IPS-20b (cell line): ENCODE measurements at regions not wholly inside any gene's neighbourhood (a gene's known extent, or its start where the extent isn't known, plus 50 kb on each side); places are given as distances from the start of the nearest gene placed in this dataset.

Experiments used
- H3K27ac ChIP-seq: one replicate; pipeline ENCODE4 v1.5.1; 2013; ENCODE audit warnings: low read length
- H3K27me3 ChIP-seq: 2 replicates; pipeline ENCODE4 v1.6.1; 2013; ENCODE audit warnings: mild to moderate bottlenecking, low read length, inconsistent platforms; ENCODE audit not compliant: insufficient read depth
- H3K36me3 ChIP-seq: 2 replicates; pipeline ENCODE4 v1.6.1; 2013; ENCODE audit warnings: low read depth, mild to moderate bottlenecking, inconsistent platforms, low read length, moderate library complexity; ENCODE audit not compliant: insufficient read depth
- H3K4me1 ChIP-seq: 2 replicates; pipeline ENCODE4 v1.6.1; 2013; ENCODE audit warnings: mild to moderate bottlenecking, control low read depth, inconsistent platforms, low read length, moderate library complexity; ENCODE audit not compliant: insufficient read depth
- H3K4me3 ChIP-seq: 2 replicates; pipeline ENCODE4 v1.5.1; 2013; ENCODE audit warnings: mild to moderate bottlenecking, low read length, inconsistent platforms
- H3K9ac ChIP-seq: 2 replicates; pipeline ENCODE4 v1.6.1; 2013; ENCODE audit warnings: low read depth, mild to moderate bottlenecking, inconsistent platforms, low read length, moderate library complexity
- H3K9me3 ChIP-seq: 2 replicates; pipeline ENCODE4 v1.6.1; 2013; ENCODE audit warnings: mild to moderate bottlenecking, low read depth, low read length, inconsistent platforms; ENCODE audit not compliant: insufficient read depth

DNA sequence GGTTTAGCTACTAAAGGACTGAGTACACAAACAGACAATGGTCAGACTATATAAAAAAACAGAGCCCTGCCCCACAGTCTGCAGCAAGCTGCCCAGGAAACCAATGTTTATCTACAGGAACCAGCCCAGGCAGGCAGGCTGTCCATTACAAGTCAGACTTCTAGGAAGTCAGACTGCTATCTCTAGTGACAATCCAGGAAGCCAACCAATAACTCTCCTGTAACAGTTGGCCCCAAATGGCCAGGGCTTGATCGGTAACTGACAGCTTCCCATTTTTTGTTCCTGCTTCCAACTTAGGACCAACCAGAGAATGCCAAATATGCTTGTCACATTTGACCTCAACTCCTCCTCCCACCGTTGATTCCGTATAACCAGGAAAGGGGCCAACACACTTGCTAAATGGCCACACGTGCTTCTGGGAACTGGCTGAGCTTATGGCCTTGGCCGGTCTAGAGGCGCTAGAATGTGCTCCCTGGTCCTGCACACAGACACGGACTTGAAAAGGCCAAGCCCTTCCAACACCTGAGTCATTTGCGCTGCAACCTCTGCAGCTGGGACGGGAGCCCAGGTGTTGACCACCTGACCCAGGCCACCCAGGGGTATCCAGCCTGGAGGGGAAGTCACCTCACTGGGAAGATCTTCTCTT, 79.6 kb upstream of the CDK20 start:
- H3K27ac ChIP-seq = no peak overlapping the region

GRCh38 chr9:88052321-88052965, 78.1 kb upstream of the CDK20 start:
- Histone ChIP-seq H3K36me3 (no peaks in the 10 kb centered on the region), H3K27me3 (no peaks in the 10 kb centered on the region), H3K9me3 (no peaks in the 10 kb centered on the region)

More for the DNA sequence above, 79.6 kb upstream of the CDK20 start:
- no peaks in the 10 kb centered on the region for H3K27me3 ChIP-seq
- H3K4me1 ChIP-seq = peaks cover 4% of the 10 kb centered on the region; the same call in 1 of the 2 replicates
- H3K4me3 ChIP-seq = no peak overlapping the region
- no peak overlapping the region for H3K9ac ChIP-seq
- H3K36me3 ChIP-seq = no peaks in the 10 kb centered on the region
- H3K9me3 ChIP-seq = no peaks in the 10 kb centered on the region

DNA sequence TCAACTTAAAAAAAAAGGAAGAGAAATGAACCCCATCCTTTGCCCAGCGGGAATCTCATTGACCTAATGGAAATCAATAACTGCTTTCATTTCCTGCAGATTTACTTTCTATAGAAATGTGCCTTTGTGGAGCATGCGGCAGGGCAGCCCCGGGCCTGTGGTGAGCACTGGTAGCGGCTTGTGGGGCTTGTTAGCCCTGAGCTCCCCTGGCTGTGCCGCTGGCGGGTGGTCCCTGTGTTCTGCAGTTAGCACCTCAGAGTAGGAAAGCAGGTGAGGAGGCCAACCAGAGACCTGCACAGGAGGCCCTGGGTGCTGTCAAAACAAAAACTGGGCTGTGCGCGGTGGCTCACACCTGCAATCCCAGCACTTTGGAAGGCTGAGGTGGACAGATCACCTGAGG, 76.8 kb upstream of the CDK20 start:
- H3K9me3 ChIP-seq = no peaks in the 10 kb centered on the region
- H3K4me1 ChIP-seq = peaks cover 11% of the 10 kb centered on the region; the same call in 1 of the 2 replicates
- H3K4me3 ChIP-seq = no peak overlapping the region
- no peaks in the 10 kb centered on the region for H3K27me3 ChIP-seq
- no peak overlapping the region for H3K9ac ChIP-seq
- H3K27ac ChIP-seq = no peak overlapping the region
- no peaks in the 10 kb centered on the region for H3K36me3 ChIP-seq

More at GRCh38 chr9:88052321-88052965, 78.1 kb upstream of the CDK20 start:
- no peak overlapping the region for H3K4me3 ChIP-seq
- H3K4me1 ChIP-seq = peaks cover 4% of the 10 kb centered on the region; the same call in 1 of the 2 replicates
- no peak overlapping the region for H3K9ac ChIP-seq
- H3K27ac ChIP-seq = no peak overlapping the region

GRCh38 chr9:88049677-88050307, 75.5 kb upstream of the CDK20 start:
- H3K27ac ChIP-seq = no peak overlapping the region
- no peak overlapping the region for H3K4me3 ChIP-seq
- H3K36me3 ChIP-seq = no peaks in the 10 kb centered on the region
- H3K9me3 ChIP-seq = peaks cover 4% of the 10 kb centered on the region; the same call in 1 of the 2 replicates
- no peaks in the 10 kb centered on the region for H3K27me3 ChIP-seq
- peaks cover 14% of the 10 kb centered on the region; the same call in 1 of the 2 replicates for H3K4me1 ChIP-seq
- no peak overlapping the region for H3K9ac ChIP-seq

DNA sequence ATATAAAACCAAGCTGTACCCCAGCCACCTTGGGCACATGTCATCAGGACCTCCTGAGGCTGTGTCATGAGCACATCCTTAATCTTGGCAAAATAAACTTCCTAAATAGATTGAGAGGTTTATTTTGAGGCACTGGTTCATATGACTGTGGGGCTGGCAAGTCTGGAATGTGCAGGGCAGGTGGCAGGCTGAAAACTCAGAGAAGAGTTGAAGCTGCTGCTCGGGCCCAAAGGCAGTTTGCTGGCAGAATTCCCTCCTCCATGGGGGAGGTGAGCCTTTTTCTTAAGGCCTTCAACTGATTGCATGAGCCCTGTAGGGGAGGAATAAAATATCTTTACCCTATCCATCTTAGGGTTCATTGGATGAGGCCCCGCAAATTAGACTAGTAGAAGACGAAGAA, 72.2 kb upstream of the CDK20 start:
- Histone ChIP-seq H3K4me3 (no peak overlapping the region), H3K9me3 (peaks cover 18% of the 10 kb centered on the region), H3K4me1 (peaks cover 14% of the 10 kb centered on the region; the same call in 1 of the 2 replicates), H3K27me3 (no peaks in the 10 kb centered on the region), H3K36me3 (no peaks in the 10 kb centered on the region; the same call in 1 of the 2 replicates), H3K27ac (no peak overlapping the region), H3K9ac (peak overlapping the region; percentile 31; the same call in 1 of the 2 replicates)

GRCh38 chr9:88045686-88046085, 71.4 kb upstream of the CDK20 start:
- Histone ChIP-seq H3K4me3 (peak overlapping the region; percentile 20; the same call in 1 of the 2 replicates), H3K9me3 (peaks cover 18% of the 10 kb centered on the region), H3K9ac (0 out of 2 replicates have a peak overlapping the region, but pooled peaks have one; percentile 13), H3K36me3 (no peaks in the 10 kb centered on the region; the same call in 1 of the 2 replicates), H3K4me1 (peaks cover 14% of the 10 kb centered on the region; the same call in 1 of the 2 replicates), H3K27me3 (no peaks in the 10 kb centered on the region), H3K27ac (no peak overlapping the region)

DNA sequence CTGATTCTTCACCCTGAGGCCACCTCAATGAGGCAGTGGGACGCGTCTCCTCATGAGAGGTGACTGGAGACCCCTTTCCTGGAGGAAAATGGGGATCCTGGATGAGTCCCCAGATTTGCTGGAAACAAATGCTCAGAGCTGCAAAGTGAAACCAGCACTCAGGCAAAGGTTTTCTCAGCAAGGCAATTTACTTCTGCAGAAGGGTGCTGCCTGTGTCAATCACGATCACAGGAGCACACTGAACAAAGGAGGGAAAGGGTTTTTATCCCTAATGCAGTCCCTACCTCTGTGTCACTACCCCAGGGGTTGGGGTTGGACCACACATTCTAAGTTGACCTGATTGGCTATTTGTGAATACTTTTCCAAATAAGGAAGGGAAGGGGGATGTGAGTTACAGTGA, 69.9 kb upstream of the CDK20 start:
- Histone ChIP-seq H3K36me3 (no peaks in the 10 kb centered on the region; the same call in 1 of the 2 replicates), H3K4me1 (peaks cover 10% of the 10 kb centered on the region; the same call in 1 of the 2 replicates), H3K27me3 (no peaks in the 10 kb centered on the region), H3K9me3 (peaks cover 18% of the 10 kb centered on the region), H3K27ac (no peak overlapping the region), H3K4me3 (peak overlapping the region; percentile 18; the same call in 1 of the 2 replicates), H3K9ac (no peak overlapping the region)

DNA sequence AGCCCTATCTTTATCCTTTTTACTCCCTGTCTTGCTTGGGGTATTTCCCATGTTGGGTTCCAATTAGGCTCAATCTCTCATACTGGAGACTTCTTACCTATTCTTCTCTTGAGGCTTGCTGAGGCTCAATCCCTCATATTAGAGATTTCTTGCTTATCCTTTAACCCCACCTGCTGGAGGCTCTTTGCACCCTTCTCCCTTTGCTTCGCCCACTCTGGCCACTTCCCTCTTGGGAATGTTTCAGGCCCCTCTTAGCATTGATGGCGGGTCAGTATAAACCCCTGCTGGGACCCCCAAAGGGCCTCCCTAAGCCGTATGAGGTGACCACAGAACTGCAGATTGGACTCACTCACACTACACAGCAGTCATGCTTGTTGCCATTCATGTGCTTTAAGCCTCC, 69.3 kb upstream of the CDK20 start:
- Histone ChIP-seq H3K4me3 (no peak overlapping the region), H3K27ac (no peak overlapping the region), H3K4me1 (peaks cover 10% of the 10 kb centered on the region; the same call in 1 of the 2 replicates), H3K36me3 (no peaks in the 10 kb centered on the region; the same call in 1 of the 2 replicates), H3K27me3 (no peaks in the 10 kb centered on the region), H3K9ac (no peak overlapping the region), H3K9me3 (peaks cover 20% of the 10 kb centered on the region)

DNA sequence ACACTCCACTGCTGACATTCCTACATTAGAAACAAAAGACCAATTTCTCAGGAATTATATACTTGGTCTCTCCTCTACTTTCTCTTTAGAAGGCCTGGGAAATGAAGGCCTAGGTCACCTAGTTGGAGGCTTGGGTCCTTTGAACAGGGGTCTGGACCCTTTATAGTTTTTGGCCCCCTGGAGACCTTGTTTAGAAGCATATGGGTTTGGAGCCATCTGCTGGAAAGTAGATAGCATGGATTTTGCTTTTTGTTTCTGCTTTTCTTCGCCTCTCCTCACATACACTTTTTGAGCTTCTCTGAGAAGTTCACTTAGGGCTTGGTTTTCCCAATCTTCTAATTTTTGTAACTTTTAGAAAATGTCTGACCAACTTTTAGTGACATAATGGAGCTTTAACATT, 67.1 kb upstream of the CDK20 start:
- peaks cover 6% of the 10 kb centered on the region; the same call in 1 of the 2 replicates for H3K4me1 ChIP-seq
- no peak overlapping the region for H3K4me3 ChIP-seq
- no peak overlapping the region for H3K9ac ChIP-seq
- H3K27me3 ChIP-seq = no peaks in the 10 kb centered on the region
- no peaks in the 10 kb centered on the region; the same call in 1 of the 2 replicates for H3K36me3 ChIP-seq
- no peak overlapping the region for H3K27ac ChIP-seq
- H3K9me3 ChIP-seq = peaks cover 42% of the 10 kb centered on the region

DNA sequence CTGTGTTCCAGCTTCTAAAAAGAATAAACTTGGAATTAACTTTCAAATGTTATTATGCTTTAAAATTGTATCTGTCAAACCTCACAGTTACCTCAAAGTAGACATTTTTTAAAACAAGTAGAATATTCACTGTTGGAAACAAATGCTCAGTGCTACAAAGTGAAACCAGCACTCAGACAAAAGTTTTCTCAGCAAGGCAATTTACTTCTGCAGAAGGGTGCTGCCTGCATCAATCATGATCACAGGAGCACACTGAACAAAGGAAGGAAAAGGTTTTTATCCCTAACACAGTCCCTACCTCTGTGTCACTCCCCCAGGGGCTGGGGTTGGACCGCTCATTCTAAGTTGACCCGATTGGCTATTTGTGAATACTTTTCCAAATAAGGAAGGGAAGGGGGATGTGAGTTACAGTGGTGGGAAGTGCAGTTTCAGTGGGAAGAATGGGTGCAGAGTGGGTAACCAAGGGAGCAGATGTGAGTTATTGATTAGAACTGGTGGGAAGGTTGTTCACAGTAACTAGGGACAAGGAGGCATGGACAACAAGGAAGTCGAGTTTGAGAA, 63.0 kb upstream of the CDK20 start:
- Histone ChIP-seq H3K27me3 (no peaks in the 10 kb centered on the region), H3K4me3 (no peak overlapping the region), H3K9me3 (peaks cover 25% of the 10 kb centered on the region), H3K4me1 (no peaks in the 10 kb centered on the region), H3K27ac (no peak overlapping the region), H3K9ac (no peak overlapping the region), H3K36me3 (no peaks in the 10 kb centered on the region)

GRCh38 chr9:88034964-88035363, 60.6 kb upstream of the CDK20 start:
- no peaks in the 10 kb centered on the region for H3K36me3 ChIP-seq
- no peaks in the 10 kb centered on the region for H3K27me3 ChIP-seq
- no peaks in the 10 kb centered on the region for H3K4me1 ChIP-seq
- peaks cover 25% of the 10 kb centered on the region for H3K9me3 ChIP-seq
- H3K4me3 ChIP-seq = no peak overlapping the region
- no peak overlapping the region for H3K27ac ChIP-seq
- H3K9ac ChIP-seq = no peak overlapping the region
